Limb (tissue), 2 donors: ENCODE measurements at regions not wholly inside any gene's neighbourhood (a gene's known extent, or its start where the extent isn't known, plus 50 kb on each side); places are given as distances from the start of the nearest gene placed in this dataset.
A peak's percentile ranks its signal among the peaks of the same experiment; 100 is the strongest.
"Not testable (repeated sequence)": the region's sequence is repeated elsewhere in the genome, so short reads cannot be mapped to it uniquely, and the experiment has no call there.

ENCODE experiments used
- DNase-seq, 2 donors: peaks; one replicate each; pipeline ENCODE4 v3.0.0-alpha.2; 2016; ENCODE audit errors: extremely low spot score in 2 of 2

DNA sequence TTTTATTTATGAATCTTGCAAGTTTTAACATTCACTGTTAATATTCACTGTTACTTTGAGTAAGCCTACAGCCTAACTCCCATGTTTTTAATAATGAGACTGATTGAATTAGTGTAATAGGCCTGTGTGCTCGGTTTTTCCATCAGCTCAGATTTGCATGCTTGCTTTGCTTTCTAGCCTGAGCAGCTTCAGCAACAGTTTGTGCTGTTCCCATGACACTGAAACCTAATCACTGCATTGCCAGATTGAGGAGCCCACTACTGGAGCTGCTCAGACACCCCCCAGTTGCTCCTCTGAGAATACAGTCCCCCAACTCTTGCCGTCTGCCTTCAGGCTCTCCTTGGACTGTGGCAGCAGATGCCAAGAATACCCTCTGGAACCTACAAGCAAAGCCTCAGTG lies 695.4 kb downstream of the BRINP3 start:
- DNase-seq: no peak

DNA sequence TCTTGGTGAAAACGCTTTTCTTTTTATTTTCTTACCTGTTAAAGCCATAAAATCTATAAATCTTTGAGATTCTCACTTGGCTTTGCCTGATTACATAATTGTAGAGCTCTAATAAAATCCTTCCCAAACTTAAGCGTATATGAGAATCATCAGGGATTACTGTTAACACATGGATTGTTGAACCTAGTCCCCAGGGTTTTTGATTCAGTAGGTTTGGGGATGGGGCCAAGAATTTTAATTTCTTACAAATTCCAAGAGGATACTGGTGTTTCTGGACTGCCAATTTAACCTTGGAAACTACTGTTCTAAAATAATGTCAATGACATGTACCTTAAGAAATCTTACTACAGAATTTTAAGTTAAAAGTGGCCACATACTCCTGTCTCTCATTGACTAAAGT lies 694.2 kb downstream of the BRINP3 start:
- DNase-seq: no peak

DNA sequence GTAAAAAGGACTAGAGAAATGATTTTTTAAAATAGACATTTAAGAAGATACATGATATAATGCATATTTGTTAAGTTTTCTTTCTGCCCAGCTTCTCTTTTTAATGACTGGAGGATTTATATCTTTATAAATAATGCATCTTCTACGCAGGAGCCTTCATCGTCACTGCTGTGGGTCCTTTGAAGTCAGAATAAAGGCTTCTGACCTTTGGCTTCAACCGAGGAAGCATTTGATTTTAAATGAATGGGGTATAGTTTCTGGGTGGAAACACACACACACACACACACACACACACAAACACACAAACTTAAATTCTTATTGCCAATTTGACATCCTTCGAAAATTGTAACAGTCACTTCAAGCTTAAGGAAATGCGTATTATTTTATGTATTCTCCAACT lies 690.9 kb downstream of the BRINP3 start:
- DNase-seq: no peak

DNA sequence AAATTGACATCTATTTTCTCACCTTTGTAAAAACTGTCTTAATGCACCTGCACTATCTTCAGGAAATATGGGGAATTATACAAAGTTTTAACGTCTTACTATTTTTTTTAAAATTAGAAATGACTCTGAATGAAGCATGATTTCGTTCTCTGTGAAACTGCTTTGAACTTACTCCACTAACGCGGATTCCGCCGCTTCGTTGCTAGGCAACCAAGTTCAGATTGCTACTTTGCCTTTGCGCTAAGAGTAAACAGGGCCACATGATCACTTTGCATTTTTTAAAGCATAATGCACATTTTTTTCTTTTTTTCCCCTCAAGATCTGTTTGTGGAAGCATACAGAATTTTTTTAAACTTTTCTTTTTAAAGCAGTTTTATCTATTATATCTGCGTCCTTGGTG lies 690.5 kb downstream of the BRINP3 start:
- DNase-seq: peak in 1 of 2 donors; percentile 38

DNA sequence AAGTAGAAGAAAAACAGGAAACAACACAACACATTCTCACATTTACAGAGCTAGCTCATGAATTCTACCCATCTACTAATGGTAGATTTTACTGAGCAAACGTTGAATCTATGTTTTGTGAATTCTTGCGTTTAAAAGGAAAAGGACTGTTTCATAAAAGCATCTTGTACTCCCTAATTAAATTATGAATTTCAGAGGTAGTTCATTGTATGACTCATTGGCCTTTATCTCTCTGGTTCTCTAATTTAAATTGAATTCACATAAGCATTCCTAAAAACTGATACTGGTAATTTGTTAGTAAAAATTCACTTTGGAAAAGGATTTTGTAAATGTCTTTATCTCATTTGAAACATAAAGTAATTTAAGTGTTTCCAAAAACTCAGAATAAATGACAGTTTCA lies 687.3 kb downstream of the BRINP3 start:
- no peak for DNase-seq

DNA sequence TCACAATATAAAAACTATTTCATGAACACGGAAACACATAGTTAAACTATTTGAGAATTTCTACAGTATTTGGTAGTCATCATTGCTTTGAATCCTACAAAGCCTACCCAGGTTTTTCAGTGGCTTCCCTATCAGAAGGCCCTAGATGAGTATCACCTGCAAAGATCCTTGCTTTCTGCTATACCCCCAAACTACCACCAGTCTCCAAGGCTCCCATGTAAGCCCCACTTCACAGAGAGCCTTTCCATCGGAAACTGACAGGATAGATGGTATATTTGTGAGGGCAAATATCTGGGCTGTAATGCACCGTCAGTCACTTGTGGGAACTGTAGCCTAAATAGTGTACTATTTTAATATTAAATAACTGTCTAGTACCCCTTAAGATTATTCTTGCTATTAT lies 674.3 kb downstream of the BRINP3 start:
- no peak for DNase-seq

DNA sequence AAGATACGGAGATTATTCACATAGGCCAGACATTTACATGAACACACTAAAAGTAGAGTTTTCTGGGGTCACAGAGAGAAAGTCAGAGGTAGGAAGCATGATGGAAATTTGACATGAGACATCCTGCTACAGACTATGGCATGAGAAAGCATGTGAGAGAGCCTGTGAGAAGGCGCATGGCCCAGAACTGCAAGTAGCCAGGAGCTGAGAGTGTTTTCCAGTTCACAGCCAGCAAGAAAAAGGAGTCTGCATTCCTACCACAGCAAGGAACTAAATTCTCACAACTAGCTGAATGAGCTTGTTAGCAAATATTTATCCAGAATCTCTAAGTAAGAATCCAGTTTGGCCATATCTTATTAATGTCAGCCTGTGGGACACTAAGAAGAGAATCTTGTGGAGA lies 673.3 kb downstream of the BRINP3 start:
- DNase-seq: no peak

DNA sequence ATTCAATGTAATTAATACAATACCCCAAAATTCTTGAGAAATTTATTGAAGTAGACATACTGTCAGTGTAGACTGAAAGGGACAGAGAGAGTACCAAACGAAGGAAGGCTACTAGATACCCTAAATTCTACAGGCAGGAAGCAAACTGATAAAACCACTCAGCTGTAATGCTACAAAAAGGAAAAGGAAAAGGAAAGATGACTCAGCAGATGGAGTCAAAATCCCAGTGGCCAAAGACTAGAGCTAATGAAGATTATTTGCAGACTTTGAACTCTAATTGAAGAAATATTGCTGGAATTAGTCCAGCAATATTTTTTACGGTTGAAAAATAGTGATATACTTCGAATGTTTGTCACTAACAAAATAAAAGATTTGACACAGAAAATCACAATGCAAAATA lies 671.9 kb downstream of the BRINP3 start:
- no peak for DNase-seq

DNA sequence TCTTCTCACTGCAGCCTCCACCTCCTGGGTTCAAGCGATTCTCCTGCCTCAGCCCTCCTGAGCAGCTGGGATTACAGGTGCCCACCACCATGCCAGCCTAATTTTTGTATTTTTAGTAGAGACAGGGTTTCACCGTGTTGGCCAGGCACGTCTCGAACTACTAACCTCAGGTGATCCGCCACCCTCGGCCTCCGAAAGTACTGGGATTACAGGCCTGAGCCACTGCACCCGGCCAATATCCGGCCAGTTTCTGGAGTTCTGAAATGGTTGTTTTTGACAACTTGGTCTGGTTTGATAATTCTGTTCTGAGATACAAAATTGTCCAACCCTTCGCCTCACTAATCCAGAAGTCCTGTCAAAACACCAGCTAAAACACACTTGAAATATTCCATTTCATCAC lies 667.0 kb downstream of the BRINP3 start:
- not testable (repeated sequence) for DNase-seq

DNA sequence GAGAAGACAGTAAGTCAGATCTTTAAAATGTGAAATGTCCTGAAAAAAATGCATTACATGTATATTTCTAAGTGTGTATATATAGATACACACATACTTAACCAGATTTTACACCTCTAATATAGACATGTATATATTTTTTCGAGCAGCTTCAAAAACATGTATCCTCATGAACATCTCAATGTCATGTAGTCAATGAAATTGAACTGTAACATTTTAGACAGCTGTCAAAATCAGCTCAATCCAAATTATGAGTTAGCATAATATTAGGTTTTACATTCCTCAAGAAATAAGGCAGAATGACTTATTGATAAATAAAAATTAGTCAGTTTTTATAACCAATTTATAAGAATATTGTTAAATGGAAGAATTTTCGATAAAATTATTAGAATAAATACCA lies 665.7 kb downstream of the BRINP3 start:
- no peak for DNase-seq

DNA sequence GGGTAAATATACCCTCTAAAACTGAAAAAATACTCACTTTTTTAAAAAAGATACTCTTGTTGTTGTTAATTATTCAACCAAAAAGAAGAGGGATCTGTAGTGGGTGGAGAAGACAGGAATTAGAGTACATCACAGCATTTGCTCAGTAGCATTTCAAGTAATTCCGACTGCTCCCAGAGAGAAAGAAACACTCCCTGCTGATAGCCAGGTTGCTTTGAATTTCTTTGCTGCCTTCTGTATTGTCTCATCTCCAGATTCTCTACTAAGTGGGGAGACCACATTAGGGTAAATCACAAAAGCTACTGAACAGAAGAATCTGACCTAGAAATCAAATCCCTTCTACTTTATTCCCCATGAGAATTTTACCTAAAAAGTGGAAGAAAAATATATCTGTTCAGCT lies 661.1 kb downstream of the BRINP3 start:
- DNase-seq: no peak

DNA sequence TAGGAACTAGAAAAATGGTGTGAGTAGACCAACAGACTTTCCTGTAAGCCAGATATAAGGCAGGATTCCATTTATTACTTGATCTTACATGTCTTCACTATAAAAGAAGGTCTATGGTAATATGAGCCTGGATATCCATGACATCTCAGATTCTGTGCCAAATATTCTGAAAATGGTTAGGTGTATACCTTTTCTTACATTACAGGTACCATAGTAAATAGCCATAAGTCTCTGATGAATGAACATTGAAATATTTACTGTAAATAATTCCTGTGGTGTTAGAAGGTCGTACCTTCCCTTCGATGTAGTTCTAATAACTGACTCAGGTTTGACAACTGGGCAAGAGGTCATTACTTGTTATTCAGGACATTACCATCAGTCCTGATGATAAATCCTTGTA lies 657.9 kb downstream of the BRINP3 start:
- no peak for DNase-seq

DNA sequence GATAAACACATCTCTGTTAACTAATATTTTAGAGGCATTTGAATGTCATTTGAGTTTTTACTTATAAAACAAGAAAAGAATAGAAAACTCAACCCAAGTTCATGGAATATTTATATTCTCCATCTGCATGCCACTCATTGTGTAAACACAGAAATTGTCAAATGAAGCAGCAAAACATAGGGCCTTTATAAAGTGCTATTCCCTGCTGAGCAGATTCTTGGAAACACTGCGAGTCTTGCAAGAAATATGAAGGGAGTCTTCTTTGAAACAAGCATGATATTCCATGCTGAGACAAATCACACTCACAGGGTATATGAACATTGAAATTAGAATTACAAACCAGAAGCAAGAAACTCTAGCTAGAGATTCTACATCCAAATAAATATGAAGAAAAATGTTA lies 655.8 kb downstream of the BRINP3 start:
- no peak for DNase-seq

DNA sequence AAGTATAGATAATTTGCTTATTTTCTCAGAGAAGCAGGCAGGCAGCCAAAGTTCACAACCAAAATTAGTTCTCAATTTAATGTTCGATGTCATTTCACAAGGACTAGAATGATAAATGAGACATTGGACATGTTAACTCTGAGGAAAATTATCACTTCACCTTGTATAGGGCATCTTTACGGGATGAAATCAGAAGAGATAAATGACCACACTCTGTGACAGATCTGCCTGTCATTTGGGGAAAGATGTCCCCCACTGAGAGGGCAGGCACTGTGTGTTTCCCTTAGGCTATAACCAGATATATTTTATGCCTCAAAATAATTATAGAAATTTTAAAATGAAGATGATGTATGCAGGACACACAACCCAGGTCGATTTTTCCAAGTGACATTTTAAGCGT lies 642.9 kb downstream of the BRINP3 start:
- DNase-seq: no peak

DNA sequence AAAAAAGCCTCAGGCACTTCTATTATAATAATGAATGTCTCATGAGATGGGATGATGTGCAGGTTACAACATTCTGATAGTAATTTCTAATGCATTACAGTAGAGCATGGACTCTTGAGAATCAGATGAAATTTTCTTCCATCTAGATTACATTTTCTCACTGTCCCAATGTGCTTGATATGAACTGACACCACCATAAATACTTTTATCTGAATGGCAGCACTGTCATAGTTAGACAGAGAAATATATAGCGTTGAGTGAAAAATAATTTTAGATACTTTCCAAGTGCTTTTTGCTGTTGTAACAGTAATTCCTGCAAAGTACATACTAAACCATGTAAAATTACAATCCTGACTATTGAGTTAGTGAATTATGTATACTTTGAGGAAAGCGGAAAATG lies 630.1 kb downstream of the BRINP3 start:
- no peak for DNase-seq

DNA sequence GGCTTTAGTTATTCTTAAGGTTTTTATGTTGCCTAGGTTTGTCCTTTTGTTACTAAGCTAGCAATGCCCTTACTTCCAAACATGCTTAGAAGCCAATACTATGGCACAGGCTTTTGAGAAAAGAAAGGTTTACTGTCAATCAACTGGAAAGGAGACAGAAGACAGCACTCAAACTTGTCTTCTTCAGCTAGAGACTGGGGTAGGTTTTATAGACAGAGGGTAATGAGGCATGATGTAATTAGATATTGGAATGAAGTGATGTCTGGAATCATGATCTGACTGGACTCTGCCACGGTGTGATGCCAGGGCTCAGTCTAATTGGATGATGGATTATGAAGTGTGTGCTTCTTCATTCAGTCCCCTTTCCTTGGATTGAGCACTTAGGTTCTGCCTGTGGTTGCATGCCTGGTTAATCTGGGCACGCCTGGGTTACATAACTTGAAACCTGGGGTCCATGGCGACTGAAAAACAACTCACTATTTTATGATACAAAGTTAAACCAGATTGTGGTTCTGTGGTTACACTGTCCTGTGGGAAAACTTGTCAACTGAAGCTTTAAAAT lies 625.8 kb downstream of the BRINP3 start:
- DNase-seq: no peak

DNA sequence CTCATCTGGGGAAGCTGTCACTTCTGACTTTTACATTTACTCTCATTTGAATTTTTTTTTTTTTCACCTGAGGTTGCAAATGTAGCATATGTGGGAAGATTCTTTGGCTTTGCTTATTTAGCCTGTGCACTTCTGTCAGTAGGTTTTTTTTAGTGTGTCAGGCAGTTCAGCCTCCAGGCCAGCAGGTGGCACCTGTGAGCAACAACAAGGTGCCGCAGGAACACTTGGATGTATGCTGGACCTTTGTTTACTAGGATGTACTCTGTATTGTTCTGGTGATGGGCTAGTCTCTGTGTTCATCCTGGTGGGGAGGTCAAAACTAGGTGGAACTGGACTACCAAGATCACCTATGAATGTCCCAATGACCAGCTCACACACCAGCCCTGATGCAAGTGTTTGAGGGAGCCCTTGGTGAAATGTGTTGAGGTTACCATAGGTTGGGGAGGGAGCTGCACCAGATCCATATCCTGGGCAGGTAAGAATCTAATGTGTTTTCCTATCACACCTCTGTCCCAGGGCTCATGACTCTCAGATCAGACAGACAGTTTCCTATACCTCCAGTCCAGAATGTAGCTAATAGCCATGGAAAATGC lies 618.2 kb downstream of the BRINP3 start:
- no peak for DNase-seq

DNA sequence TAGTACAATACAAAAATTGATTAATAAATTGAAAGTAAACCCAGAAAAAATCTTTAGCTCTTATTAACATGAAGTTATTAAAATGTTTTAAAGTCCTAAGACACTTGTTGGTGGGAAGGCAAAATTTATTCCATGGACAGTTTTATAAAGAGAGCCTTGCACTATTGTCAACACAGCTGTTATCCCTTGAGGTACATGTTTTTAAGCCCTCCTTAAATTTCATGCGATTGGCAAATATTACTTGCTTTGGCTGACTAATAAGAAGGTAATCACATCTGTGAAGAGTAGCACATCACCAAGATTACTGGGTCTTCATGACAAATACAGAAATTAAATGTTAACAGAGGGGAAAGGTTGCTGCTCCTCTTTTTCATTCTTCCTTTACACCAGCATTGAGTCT lies 611.1 kb downstream of the BRINP3 start:
- DNase-seq: peak in 1 of 2 donors; percentile 18

DNA sequence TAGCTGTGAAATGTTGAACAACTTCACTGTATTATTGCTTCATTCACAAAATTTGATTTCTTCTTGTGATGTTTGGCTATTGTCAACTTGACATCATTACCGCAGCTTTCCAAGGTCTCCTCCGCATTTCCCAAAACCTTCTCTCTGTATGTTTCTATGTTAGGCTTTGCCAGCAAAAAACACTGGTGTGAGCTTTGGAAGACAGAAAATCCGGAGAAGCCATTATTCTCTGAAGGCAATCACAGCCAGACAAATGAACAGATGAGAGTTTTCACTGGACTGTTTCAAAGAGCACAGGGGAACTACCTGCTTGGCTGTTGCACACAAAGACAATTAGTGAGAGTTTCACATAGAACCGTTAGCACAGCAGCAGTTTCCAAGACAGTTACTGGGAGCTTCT lies 609.6 kb downstream of the BRINP3 start:
- no peak for DNase-seq

DNA sequence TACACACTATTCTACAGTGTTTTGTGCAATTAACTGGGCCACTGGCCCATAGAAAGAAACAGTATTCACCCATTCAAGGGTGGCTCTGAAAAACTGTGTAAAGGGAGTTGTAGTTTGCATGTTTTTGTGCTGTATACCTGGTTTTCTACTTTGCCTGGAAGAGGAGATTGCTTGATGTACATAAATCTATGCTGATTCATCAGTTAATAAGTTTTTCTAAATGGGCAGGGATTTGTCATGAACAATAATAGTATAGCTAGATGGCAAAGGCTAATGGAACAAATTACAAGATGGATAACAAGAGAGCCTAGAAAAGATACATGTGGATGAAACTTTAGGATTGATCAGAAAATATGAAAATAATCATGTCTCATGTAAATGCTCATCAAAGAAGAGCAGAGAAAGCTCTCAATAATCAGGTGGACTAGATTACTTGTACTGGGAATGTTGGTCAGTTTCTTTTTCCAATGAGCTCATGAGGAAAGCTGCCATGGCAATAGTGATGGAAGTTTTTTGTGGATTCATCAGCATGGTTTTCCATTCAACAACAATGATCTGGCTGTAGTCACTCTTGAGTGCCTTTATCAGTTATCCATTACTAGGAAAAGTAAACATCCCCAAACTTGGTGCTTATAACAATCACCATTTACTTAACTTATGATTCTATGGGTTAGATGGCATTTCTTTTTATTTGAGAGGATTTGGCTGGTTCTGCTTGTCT lies 602.8 kb downstream of the BRINP3 start:
- no peak for DNase-seq

DNA sequence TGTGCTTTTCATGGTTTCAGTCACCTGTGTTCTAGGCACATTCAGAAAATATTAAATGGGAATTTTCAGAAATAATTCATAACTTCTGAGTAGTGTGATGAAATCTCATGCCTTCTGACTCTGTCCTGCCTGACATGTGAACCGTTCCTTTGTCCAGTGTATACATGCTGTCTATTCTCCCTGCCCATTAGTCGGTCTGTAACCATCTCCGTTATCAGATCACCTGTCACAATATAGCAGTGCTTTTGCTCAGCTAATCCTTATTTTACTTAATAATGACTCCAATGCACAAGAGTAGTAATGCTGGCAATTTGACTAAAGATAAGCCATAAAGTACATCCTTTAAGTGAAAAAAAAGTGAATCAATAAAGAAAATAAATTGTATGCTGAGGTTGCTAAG lies 597.5 kb downstream of the BRINP3 start:
- no peak for DNase-seq

DNA sequence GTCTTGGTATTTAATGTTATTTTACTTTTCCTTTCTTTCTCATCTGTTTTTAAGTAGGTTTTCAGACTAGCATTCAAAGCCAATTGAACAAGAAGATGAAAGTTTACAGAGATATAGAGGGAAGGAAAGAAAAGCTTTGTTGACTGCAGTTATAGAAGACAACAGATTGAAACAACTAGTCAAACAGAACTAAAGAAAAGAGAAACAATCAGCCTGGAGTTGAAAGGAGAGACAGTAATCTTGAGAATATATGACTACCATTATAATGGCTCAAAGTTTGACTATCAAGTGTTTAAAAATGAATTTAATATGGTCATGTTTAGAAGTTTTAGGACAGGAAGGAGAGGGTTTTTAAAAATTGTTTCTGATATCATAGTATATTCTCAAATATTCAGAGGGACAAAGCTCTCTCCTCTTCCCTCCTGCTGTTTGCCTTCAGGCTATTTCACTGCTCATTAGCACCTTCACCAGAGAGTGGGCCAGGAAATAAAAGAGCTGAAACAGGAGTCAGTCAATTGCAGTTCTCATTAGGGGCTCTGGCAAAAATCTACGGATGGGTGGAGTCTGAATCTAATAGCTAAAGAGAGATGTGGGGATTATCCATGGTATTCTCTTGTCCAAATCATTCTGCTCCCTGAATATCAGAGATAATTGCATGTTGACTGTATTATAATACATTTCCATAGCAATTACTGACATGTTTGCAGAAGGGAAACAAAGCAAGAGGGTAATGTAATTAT lies 577.8 kb downstream of the BRINP3 start:
- no peak for DNase-seq

DNA sequence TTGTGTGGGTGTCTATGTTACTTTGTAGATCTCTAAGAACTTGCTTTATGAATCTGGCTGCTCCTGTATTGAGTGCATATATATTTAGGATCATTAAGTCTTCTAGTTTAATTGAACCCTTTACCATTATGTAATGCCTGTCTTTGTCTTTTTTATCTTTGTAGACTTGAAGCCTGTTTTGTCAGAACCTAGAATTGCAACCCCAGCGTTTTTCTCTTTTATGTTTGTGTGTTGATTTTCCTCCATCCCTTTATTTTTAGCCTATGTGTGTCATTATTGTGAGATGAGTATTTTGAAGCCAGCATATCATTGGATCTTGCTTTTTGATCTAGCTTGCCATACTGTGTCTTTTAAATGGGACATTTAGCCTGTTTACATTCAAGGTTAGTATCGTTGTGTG lies 573.2 kb downstream of the BRINP3 start:
- no peak for DNase-seq
